ENCODE measurements at regions not wholly inside any gene's neighbourhood (a gene's known extent, or its start where the extent isn't known, plus 50 kb on each side); places are given as distances from the start of the nearest gene placed in this dataset.

DNA sequence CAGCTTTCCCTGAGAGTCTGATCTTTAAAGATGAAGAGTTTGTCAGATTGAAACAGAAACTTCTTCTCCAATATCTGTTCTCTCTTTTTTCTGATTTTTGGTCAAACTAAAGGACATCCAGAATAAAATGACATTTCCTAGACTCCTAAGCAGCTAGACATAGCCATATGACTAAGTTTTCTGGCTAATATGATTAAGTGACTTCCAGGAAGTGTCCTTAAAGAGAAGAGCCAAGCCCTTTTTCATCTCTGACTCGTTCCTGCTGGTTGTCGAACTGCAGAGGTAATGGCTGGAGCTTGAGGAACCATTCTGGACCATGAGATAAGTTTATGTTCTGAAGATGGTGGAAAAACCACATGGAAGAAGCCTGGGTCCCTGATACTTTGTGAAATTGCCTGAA, 546.0 kb downstream of the BCOR start:
- H2BK20ac ChIP-seq (ENCODE audit: low read depth, low read length): no peak overlapping the region
- ChIA-PET CTCF (no interaction called here), POLR2A (ENCODE audit: unreplicated experiment) (no interaction called here)
- no peak overlapping the region for H3K9ac ChIP-seq (ENCODE audit: low read depth, low read length)
- H3K4me2 ChIP-seq (ENCODE audit: low read depth, low read length): no peak overlapping the region
- H3K56ac ChIP-seq (ENCODE audit: extremely low read depth, insufficient read depth, low read length): no peak overlapping the region
- H3K36me3 ChIP-seq (ENCODE audit: control insufficient read depth, insufficient read depth, low read length): no peaks in the 10 kb centered on the region
- H2AK9ac ChIP-seq (replicated peaks; ENCODE audit: low read depth, low read length, poor library complexity): no peak overlapping the region
- no peak overlapping the region for H2AFZ ChIP-seq (replicated peaks; ENCODE audit: low read length, poor library complexity)
- intact Hi-C loops (cut with micrococcal nuclease): no loop called here
- H3K23ac ChIP-seq (ENCODE audit: low read depth, low read length): no peak overlapping the region
- H3K14ac ChIP-seq (replicated peaks; ENCODE audit: low read depth, low read length): no peak overlapping the region
- no peak overlapping the region for H4K5ac ChIP-seq (ENCODE audit: low read depth, low read length)
- H3K18ac ChIP-seq (ENCODE audit: low read depth, low read length): no peak overlapping the region
- no peak overlapping the region for H2BK120ac ChIP-seq (ENCODE audit: low read depth, low read length)
- no TSS peak for BruUV-seq (replicated peaks)
- no CpG with 5 or more reads among the region's 2 CpGs for WGBS, 2 experiments (ENCODE audit: extremely low coverage in 2 of 2, insufficient read length in 1 of 2)
- DNase-seq: no peak
- no peak overlapping the region for H4K91ac ChIP-seq (ENCODE audit: insufficient read depth, low read depth, low read length)
- in situ Hi-C loops (cut with MboI; ENCODE audit: low sequenced_read_pairs): no loop called here
- H3K79me1 ChIP-seq (ENCODE audit: low read depth in 1 of 2, low read length in 2 of 2): no peaks in the 10 kb centered on the region
- H4K20me1 ChIP-seq (ENCODE audit: insufficient read depth, low read length): no peaks in the 10 kb centered on the region
- no peak overlapping the region for H4K8ac ChIP-seq (ENCODE audit: low read depth in 2 of 2, low read length in 2 of 2)
- no peaks in the 10 kb centered on the region for H3K4me1 ChIP-seq (ENCODE audit: control insufficient read depth, insufficient read depth, low read length)
- H3K27ac ChIP-seq (ENCODE audit: insufficient read depth, low read length): no peak overlapping the region
- H2BK15ac ChIP-seq (ENCODE audit: low read depth, low read length): no peak overlapping the region
- no peak overlapping the region for H2BK5ac ChIP-seq (ENCODE audit: low read depth, low read length, poor library complexity, severe bottlenecking)
- H3K4me3 ChIP-seq (ENCODE audit: insufficient read depth, low read depth, low read length): no peak overlapping the region
- H3K4ac ChIP-seq (ENCODE audit: low read depth, low read length): no peak overlapping the region
- H3K9me3 ChIP-seq (ENCODE audit: control insufficient read depth, insufficient read depth, low read length): no peaks in the 10 kb centered on the region; the same call in 1 of the 2 replicates
- no peaks in the 10 kb centered on the region for H3K9me1 ChIP-seq (ENCODE audit: insufficient read depth, low read length)
- peaks cover 18% of the 10 kb centered on the region for H3K27me3 ChIP-seq (ENCODE audit: control insufficient read depth, insufficient read depth, low read length)
- TF ChIP-seq SMC3 (IDR thresholded peaks at IDR 0.05; ENCODE audit: low read depth, low read length): no peak
- TF ChIP-seq MAZ (IDR thresholded peaks at IDR 0.05; ENCODE audit: borderline replicate concordance, low read depth, low read length): no peak
- TF ChIP-seq RFX5 (IDR thresholded peaks at IDR 0.05; ENCODE audit: low read depth, low read length): no peak
- TF ChIP-seq BHLHE40 (IDR thresholded peaks at IDR 0.05; ENCODE audit: low read depth, low read length): no peak
- no peak for TF ChIP-seq FOS (IDR thresholded peaks at IDR 0.05; ENCODE audit: low read depth, low read length)
- TF ChIP-seq CEBPB (IDR thresholded peaks at IDR 0.05; ENCODE audit: low read depth, low read length): no peak
- no peak for TF ChIP-seq CHD1 (IDR thresholded peaks at IDR 0.05; ENCODE audit: low read depth, low read length)
- TF ChIP-seq, protein P1, sequence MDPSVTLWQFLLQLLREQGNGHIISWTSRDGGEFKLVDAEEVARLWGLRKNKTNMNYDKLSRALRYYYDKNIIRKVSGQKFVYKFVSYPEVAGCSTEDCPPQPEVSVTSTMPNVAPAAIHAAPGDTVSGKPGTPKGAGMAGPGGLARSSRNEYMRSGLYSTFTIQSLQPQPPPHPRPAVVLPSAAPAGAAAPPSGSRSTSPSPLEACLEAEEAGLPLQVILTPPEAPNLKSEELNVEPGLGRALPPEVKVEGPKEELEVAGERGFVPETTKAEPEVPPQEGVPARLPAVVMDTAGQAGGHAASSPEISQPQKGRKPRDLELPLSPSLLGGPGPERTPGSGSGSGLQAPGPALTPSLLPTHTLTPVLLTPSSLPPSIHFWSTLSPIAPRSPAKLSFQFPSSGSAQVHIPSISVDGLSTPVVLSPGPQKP (IDR thresholded peaks at IDR 0.05; ENCODE audit: borderline replicate concordance, low read depth, low read length): no peak
- TF ChIP-seq, protein P2, sequence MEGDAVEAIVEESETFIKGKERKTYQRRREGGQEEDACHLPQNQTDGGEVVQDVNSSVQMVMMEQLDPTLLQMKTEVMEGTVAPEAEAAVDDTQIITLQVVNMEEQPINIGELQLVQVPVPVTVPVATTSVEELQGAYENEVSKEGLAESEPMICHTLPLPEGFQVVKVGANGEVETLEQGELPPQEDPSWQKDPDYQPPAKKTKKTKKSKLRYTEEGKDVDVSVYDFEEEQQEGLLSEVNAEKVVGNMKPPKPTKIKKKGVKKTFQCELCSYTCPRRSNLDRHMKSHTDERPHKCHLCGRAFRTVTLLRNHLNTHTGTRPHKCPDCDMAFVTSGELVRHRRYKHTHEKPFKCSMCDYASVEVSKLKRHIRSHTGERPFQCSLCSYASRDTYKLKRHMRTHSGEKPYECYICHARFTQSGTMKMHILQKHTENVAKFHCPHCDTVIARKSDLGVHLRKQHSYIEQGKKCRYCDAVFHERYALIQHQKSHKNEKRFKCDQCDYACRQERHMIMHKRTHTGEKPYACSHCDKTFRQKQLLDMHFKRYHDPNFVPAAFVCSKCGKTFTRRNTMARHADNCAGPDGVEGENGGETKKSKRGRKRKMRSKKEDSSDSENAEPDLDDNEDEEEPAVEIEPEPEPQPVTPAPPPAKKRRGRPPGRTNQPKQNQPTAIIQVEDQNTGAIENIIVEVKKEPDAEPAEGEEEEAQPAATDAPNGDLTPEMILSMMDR (conservative IDR thresholded peaks at IDR 0.05; ENCODE audit: low read depth, low read length): no peak
- dilution Hi-C loops (cut with HindIII; ENCODE audit: low sequenced_read_pairs, unreplicated experiment): no loop called here
- no peak for ATAC-seq (ENCODE audit: low read depth)
- H2AK5ac ChIP-seq (ENCODE audit: low read depth, low read length): no peak overlapping the region

All from IMR-90 (cell line).